Esophagus squamous epithelium (tissue), 4 donors: ENCODE measurements at regions not wholly inside any gene's neighbourhood (a gene's known extent, or its start where the extent isn't known, plus 50 kb on each side); places are given as distances from the start of the nearest gene placed in this dataset.

Source experiments
- POLR2A ChIP-seq, 4 donors: fragments of 450-650 bp; IDR thresholded peaks; one replicate each; pipeline ENCODE4 v1.6.1; 2017; ENCODE audit warnings: antibody characterized with exemption in 4 of 4, mild to moderate bottlenecking in 4 of 4, moderate library complexity in 3 of 4
- TF ChIP-seq, protein P1 (sequence below), 6 experiments: fragments of 450-650 bp in 4 of 6; fragments of 200-600 bp in 2 of 6; sonication (generic) in 2 of 6; IDR thresholded peaks; one replicate each; pipeline ENCODE4 v1.5.1; 2016 to 2019; ENCODE audit warnings: antibody characterized with exemption in 6 of 6, mild to moderate bottlenecking in 4 of 6, moderate library complexity in 4 of 6

DNA sequence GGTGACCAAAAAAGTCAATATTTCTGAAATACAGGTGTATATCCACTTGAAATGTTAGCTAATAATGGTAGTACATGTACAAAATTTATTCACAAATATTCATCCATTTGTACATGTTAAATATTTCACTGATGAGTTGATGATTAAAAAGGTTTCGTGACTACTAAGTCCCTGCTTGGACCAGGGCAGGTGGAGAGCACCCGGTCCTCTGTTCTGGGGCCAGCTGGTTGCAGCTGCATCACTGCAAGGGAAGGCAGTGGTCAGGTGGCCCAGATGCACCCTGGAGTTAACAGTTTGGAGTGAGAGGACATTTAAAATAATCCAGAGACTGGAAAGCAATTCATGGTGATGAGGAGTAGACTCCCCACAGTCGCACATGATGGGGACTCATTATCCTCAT, 141.2 kb downstream of the ZBTB18 start:
- TF ChIP-seq, protein P1, sequence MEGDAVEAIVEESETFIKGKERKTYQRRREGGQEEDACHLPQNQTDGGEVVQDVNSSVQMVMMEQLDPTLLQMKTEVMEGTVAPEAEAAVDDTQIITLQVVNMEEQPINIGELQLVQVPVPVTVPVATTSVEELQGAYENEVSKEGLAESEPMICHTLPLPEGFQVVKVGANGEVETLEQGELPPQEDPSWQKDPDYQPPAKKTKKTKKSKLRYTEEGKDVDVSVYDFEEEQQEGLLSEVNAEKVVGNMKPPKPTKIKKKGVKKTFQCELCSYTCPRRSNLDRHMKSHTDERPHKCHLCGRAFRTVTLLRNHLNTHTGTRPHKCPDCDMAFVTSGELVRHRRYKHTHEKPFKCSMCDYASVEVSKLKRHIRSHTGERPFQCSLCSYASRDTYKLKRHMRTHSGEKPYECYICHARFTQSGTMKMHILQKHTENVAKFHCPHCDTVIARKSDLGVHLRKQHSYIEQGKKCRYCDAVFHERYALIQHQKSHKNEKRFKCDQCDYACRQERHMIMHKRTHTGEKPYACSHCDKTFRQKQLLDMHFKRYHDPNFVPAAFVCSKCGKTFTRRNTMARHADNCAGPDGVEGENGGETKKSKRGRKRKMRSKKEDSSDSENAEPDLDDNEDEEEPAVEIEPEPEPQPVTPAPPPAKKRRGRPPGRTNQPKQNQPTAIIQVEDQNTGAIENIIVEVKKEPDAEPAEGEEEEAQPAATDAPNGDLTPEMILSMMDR (IDR thresholded peaks at IDR 0.05), result no peak
- no peak for TF ChIP-seq POLR2A (IDR thresholded peaks at IDR 0.05)
